Cardiac muscle cell (in vitro differentiated cells and primary cell): ENCODE measurements at regions not wholly inside any gene's neighbourhood (a gene's known extent, or its start where the extent isn't known, plus 50 kb on each side); places are given as distances from the start of the nearest gene placed in this dataset.

Source experiments
- DNase-seq, 2 donors: peaks; one replicate each; pipeline versions ENCODE4 v3.0.0 to v3.0.0-alpha.2; 2010 to 2017; ENCODE audit warnings: low read depth in 1 of 2, low spot score in 1 of 2
- H3K27ac ChIP-seq: fragments of 200-600 bp; sonication (generic); 2 replicates; pipeline ENCODE4 v1.5.1; 2016
- H3K27me3 ChIP-seq: fragments of 200-600 bp; sonication (generic); 2 replicates; pipeline ENCODE4 v1.6.0; 2016; ENCODE audit warnings: control low read depth
- H3K36me3 ChIP-seq: fragments of 200-600 bp; sonication (generic); 2 replicates; pipeline ENCODE4 v1.5.1; 2016; ENCODE audit warnings: control low read depth
- H3K4me1 ChIP-seq: fragments of 200-600 bp; sonication (generic); 2 replicates; pipeline ENCODE4 v1.8.1; 2017; ENCODE audit warnings: low read depth, mild to moderate bottlenecking, mixed run types
- H3K4me3 ChIP-seq: fragments of 200-600 bp; sonication (generic); 2 replicates; pipeline ENCODE4 v1.5.1; 2016; ENCODE audit warnings: mild to moderate bottlenecking
- H3K9me3 ChIP-seq: fragments of 200-600 bp; sonication (generic); 2 replicates; pipeline ENCODE4 v1.5.1; 2017; ENCODE audit warnings: low read depth, mild to moderate bottlenecking, control low read depth
- CTCF ChIP-seq: IDR thresholded peaks from 2 replicates; pipeline ENCODE4 v1.5.1; 2012; ENCODE audit warnings: low read depth, mild to moderate bottlenecking, low read length

- H3K27ac ChIP-seq, result no peak overlapping the region
- H3K36me3 ChIP-seq, result no peaks in the 10 kb centered on the region
- DNase-seq, result no peak
- TF ChIP-seq CTCF, result no peak
- H3K4me1 ChIP-seq, result peaks cover 22% of the 10 kb centered on the region
- H3K27me3 ChIP-seq, result no peaks in the 10 kb centered on the region
- H3K9me3 ChIP-seq, result no peaks in the 10 kb centered on the region
- no peak overlapping the region for H3K4me3 ChIP-seq
Observed at GRCh38 chr18:77766421-77766820, 516.8 kb downstream of the GALR1 start.

- no peak for DNase-seq
- no peaks in the 10 kb centered on the region for H3K27me3 ChIP-seq
- no peak overlapping the region for H3K4me3 ChIP-seq
- H3K4me1 ChIP-seq, result no peaks in the 10 kb centered on the region
- H3K9me3 ChIP-seq, result no peaks in the 10 kb centered on the region
- no peak for TF ChIP-seq CTCF
- no peaks in the 10 kb centered on the region for H3K36me3 ChIP-seq
- H3K27ac ChIP-seq, result no peak overlapping the region
Observed at GRCh38 chr18:77772177-77772576, 522.5 kb downstream of the GALR1 start.

- H3K36me3 ChIP-seq, result no peaks in the 10 kb centered on the region
- DNase-seq, result no peak
- no peak overlapping the region for H3K27ac ChIP-seq
- H3K4me1 ChIP-seq, result no peaks in the 10 kb centered on the region
- H3K9me3 ChIP-seq, result no peaks in the 10 kb centered on the region
- TF ChIP-seq CTCF, result no peak
- no peak overlapping the region for H3K4me3 ChIP-seq
- no peaks in the 10 kb centered on the region for H3K27me3 ChIP-seq
Observed at GRCh38 chr18:77776104-77776503, 526.5 kb downstream of the GALR1 start.

GRCh38 chr18:77777163-77777562 lies 527.5 kb downstream of the GALR1 start:
- Histone ChIP-seq H3K4me1 (no peaks in the 10 kb centered on the region), H3K27me3 (no peaks in the 10 kb centered on the region), H3K4me3 (no peak overlapping the region), H3K27ac (no peak overlapping the region), H3K9me3 (no peaks in the 10 kb centered on the region), H3K36me3 (no peaks in the 10 kb centered on the region)
- no peak for TF ChIP-seq CTCF
- DNase-seq, result no peak

GRCh38 chr18:77784759-77785379 lies 535.2 kb downstream of the GALR1 start:
- no peaks in the 10 kb centered on the region for H3K27me3 ChIP-seq
- DNase-seq, result no peak
- H3K27ac ChIP-seq, result no peak overlapping the region
- no peaks in the 10 kb centered on the region for H3K4me1 ChIP-seq
- no peak overlapping the region for H3K4me3 ChIP-seq
- H3K36me3 ChIP-seq, result no peaks in the 10 kb centered on the region
- TF ChIP-seq CTCF, result no peak
- H3K9me3 ChIP-seq, result no peaks in the 10 kb centered on the region
